Left colon (tissue), 2 donors: ENCODE measurements at regions not wholly inside any gene's neighbourhood (a gene's known extent, or its start where the extent isn't known, plus 50 kb on each side); places are given as distances from the start of the nearest gene placed in this dataset.
A peak's percentile ranks its signal among the peaks of the same experiment; 100 is the strongest.
"Not testable (repeated sequence)": the region's sequence is repeated elsewhere in the genome, so short reads cannot be mapped to it uniquely, and the experiment has no call there.

ENCODE experiments used
- ATAC-seq: fragments of 200-7000 bp; cut with Tn5 transposase; one replicate; pipeline ENCODE4 v1.9.1; 2020; ENCODE audit warnings: mild to moderate bottlenecking, moderate library complexity
- DNase-seq, 2 donors: peaks; one replicate each; pipeline ENCODE4 v3.0.0-alpha.2; 2020
- intact Hi-C, 2 donors: fragments of 100-400 bp; cut with DNase I in 1 of 2; cut with micrococcal nuclease in 1 of 2; formaldehyde crosslinking; loops; one replicate each; pipeline versions ENCODE4 v1.11.2 to v1.14.0; 2022; cut with DNase I, micrococcal nuclease
- donor health status: DM: no; HTN: no; CAD: no.
- donor health status: DM: yes; HTN: yes; CAD: no.

DNA sequence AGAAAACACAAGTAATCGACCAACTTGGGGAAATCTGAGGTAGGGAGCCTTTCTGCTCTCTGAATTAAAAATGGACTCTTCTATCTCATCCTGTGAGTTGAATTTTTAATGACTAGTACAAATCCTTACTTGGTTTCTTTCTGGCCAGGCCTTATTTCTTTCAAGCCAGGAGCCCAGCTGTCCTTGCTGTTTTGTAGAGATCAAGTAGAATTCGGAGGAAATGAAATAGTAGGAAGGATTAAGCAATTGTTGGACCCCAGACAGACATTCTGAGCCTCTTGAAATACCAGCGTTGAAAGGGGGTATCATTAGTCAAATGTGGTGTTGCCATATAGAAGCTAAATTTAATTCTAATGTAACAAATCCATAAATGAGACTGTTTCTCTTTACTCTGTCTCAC, 53.7 kb upstream of the SMIM15 start:
- DNase-seq, result no peak
- intact Hi-C loops, result no loop called here
- ATAC-seq, result no peak

DNA sequence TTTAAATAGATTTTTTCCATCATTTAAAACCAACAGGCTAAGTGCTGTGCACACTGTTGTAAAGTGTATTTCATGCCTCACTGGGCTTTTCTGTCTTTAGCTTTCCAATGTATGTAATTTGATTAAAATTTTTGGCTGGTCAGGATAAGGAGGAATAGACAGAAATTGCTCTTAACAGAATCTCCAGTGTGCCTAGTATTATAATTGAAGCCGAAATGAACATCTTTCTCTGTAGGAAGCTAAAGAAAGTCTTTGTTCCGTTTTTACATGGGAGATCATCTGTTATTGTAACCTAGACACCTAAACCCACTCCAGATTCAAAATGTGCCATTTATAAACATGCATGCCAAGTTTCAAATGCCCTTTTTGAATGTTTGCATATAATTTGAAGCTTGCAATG, 54.5 kb upstream of the SMIM15 start:
- no peak for ATAC-seq

GRCh38 chr5:61217214-61217613, 54.9 kb upstream of the SMIM15 start:
- no peak for ATAC-seq
- intact Hi-C loops, result no loop called here
- DNase-seq, result no peak

More for the DNA sequence above, 54.5 kb upstream of the SMIM15 start:
- no peak for DNase-seq
- intact Hi-C loops, result no loop called here

DNA sequence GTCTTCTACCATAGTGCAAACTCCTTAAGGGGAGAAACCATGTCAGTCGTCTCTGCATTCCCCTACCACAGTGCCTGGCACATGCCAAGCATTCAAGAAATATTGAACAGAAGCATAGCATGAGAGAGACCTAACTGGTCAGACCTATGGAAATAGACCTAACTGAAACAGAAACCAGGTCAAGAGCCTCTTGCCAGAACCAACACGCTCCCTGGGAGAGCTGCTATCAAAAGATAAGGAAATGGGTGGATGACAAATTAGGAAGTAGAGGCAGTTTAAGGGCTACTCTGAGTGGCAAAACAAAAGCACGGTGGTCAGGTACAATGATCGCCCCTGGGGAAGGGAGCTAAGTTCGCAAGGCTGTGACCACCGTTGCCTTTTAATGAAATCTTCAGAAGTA, 66.0 kb upstream of the SMIM15 start:
- intact Hi-C loops, result no loop called here
- DNase-seq (no peak), ATAC-seq (no peak)

DNA sequence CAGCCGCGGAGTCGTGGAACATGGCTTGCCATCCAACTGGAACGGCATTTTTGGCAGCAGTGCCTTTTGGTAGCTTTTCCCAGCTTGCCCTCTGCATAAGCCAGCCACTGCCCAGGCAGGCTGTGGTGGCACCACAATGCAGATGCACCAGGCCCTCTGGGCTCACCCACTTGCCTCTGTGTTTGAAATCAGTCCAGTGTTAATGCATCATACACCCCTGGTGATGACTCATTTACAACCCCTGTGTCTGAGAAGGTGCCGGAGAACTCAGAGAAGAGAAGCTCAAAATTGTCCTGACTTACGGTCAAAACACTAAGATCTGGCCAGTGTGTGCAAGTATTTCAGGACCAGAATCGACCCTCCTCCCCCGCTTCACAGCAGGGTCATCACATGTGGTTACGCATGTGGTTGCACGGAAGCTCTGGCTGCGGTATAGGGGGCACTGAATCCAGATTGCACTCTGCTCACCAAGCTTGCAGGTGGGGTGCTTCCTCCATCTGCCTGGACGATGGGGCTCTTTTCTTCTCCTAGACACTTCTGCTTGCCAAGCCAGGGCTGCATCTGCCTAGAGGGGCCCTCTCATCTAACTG, 66.5 kb upstream of the SMIM15 start:
- intact Hi-C loops, result no loop called here
- peak; percentile 37 for ATAC-seq
- DNase-seq, result no peak

DNA sequence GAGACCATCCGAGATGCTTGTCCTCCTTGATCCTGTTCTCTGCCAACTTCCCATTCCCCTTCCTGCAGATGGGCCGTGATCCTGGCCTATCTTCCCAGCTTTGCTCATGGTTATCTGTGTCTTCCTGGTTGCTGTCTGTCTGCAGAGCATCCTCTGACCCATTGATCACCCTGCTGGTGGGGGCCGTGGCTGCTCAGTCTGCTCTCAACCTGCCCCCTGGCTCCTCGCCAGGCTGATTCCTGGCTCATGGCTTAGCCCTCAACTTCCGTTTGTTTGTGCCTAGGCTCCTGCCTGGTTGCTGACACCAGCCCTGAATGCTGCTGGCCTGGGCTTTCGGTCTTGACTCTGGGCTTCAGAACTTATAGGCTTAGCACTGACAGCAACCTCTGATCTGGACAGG, 67.1 kb upstream of the SMIM15 start:
- intact Hi-C loops, result no loop called here
- no peak for ATAC-seq

DNA sequence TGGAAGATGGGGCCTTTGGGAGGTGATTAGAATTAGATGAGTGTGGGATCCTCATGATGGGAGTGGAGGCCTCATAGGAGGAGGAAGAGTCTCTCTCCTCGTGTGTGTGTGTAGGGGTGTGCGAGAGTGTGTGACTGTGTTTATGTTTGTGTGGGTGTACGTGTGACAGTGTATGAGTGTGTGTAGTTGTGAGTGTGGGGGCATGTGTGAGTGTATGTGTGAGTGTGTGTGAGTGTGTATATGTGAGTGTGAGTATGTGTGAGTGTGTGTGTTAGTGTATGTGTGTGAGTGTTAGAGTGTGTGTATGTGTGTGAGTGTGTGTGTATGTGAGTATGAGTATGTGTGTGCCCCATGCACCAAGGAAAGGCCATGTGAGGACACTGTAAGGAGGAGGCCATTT, 68.2 kb upstream of the SMIM15 start:
- DNase-seq, result no peak
- intact Hi-C loops, result no loop called here
- ATAC-seq, result no peak

More for the DNA sequence above, 67.1 kb upstream of the SMIM15 start:
- no peak for DNase-seq

DNA sequence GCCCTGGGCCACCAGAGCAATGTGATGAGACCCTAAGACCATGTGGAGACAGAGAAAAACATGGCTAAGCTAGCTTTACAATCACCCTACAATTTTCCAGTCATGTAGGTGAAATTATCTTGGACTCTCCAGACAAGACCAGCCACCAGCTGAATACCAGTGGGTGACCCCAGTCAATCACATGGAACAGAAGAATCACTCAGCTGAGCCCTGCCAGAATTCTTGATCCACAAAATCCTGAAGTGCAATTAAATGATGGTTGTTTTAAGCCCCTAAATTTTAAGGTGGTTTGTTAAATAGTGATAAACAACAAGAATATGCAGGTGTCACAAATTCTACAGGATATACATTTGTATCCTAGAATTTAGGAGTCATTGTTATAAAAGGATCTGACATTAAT, 69.5 kb upstream of the SMIM15 start:
- intact Hi-C loops, result no loop called here
- ATAC-seq (no peak), DNase-seq (no peak)

GRCh38 chr5:61232490-61233050, 70.3 kb upstream of the SMIM15 start:
- intact Hi-C loops, result no loop called here
- ATAC-seq (no peak), DNase-seq (no peak)

- ATAC-seq (no peak), DNase-seq (no peak)
- intact Hi-C loops, result no loop called here
These were observed 71.8 kb upstream of the SMIM15 start for GRCh38 chr5:61234019-61234418.

- intact Hi-C loops, DNase-seq, ATAC-seq: not testable (repeated sequence)
These were observed 74.4 kb upstream of the SMIM15 start for GRCh38 chr5:61236715-61237114.

- peak; percentile 75 for ATAC-seq
- intact Hi-C loops, result no loop called here
- DNase-seq, result peak; percentile 27 to 36
These were observed 83.2 kb upstream of the SMIM15 start for GRCh38 chr5:61245486-61245885.

- intact Hi-C loops, result no loop called here
- ATAC-seq, result peak; percentile 97
- DNase-seq, result peak; percentile 43 to 68
These were observed 83.7 kb upstream of the SMIM15 start for GRCh38 chr5:61245936-61246335.

GRCh38 chr5:61246768-61247307, 84.6 kb upstream of the SMIM15 start:
- no peak for ATAC-seq
- intact Hi-C loops, result no loop called here
- DNase-seq, result no peak

DNA sequence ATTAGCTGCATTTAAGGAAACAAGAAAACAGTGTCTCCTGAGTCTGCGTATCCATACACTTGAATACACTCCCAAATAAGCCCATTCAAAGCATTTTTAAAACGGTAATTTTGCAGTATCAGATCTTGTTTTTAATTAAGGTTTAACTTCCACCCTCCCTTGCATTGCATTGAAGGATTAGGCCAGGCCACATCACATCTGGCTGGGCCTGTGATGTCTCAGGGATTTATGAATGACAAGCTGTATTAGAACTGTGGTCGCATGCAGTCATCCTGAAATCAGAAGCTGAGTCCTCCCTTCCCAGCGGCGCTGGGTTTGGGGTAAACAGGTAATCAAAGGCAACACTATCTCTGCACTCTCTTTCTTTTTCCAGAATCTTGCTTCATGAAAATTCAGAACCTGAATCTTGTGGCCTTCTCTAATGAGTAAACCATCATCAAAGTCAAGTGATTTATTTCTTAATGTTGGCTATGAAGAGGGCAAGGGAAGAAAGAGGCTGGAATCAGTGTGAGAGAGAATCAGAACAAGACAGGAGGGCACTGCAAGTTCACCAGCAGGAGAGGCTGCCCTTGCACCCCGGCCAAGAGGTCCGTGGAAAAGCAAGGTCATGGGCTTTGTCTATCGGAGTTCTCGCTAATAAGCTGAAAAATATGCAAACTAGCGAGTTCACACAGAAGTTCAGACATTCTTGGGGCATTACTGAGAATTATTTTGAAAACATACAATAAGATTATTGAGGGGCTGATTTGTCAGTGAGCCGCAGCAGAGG, 80.0 kb upstream of the ZSWIM6 start:
- DNase-seq, result no peak
- intact Hi-C loops, result no loop called here
- ATAC-seq, result no peak

DNA sequence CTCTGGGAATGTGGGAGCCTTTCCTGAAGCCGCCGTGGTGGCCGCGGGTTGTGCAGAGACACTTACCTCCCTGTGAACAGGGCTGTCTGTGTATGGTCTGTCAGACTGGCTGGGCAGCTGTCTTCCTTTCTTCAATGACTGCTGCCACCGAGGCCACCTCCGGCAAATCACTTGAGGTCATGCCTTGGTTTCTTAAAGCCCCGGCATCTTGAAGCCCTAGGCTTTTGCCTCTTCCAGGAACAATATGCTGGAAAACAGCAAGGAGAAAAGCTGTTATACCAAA, 79.5 kb upstream of the ZSWIM6 start:
- ATAC-seq, result no peak
- intact Hi-C loops, result no loop called here

DNA sequence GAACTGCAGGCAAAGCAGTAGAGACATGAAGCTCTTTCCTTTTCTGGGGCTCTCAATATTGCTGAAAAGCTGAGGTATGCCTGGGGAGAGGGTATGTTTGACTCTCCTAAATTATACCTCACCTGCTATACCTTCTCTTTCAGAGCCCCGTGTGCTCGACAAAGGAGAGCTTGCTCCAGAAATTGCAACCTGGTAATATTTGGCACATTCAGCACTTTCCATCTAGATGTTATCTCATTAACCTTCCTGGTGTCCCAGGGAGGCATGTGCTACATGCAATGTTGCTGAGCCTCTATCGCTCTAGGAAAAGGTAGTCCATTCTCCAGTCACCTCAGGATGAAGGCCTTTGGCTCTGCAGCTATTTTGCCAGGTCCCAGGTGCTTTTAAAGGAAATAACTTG, 78.5 kb upstream of the ZSWIM6 start:
- ATAC-seq (no peak), DNase-seq (no peak)
- intact Hi-C loops, result no loop called here

More for the DNA sequence above, 79.5 kb upstream of the ZSWIM6 start:
- DNase-seq, result no peak

DNA sequence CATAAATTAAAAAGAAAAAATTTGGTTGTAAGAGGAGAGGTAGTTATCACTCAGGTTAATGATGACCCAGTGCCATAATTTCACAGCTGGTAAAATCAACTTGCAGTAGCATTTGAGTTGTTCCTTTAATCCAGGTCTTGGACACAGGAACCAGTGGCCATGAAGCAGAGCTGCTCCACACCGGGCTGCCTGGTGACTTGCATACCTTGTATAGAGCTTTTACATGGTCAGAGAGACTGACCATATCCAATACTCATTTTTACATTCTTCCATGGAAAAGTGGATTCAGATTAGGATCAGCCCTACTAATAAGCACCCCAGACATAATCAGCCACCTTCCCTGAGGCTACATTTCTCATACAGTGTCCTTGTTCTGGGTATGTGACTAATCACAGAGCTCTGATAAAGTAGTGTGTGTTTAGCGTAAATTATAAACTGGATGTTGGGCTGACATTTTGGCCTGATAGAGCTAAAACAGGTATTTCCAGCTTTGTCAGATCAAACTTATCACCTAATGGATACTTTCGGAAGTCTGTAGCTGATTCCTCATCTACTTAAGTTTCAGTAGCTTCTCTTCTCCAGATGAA, 77.0 kb upstream of the ZSWIM6 start:
- DNase-seq (no peak), ATAC-seq (peak; percentile 13)
- intact Hi-C loops, result no loop called here

- peak; percentile 86 to 88 for DNase-seq
- intact Hi-C loops, result no loop called here
These were observed 75.6 kb upstream of the ZSWIM6 start for GRCh38 chr5:61256474-61256873.

DNA sequence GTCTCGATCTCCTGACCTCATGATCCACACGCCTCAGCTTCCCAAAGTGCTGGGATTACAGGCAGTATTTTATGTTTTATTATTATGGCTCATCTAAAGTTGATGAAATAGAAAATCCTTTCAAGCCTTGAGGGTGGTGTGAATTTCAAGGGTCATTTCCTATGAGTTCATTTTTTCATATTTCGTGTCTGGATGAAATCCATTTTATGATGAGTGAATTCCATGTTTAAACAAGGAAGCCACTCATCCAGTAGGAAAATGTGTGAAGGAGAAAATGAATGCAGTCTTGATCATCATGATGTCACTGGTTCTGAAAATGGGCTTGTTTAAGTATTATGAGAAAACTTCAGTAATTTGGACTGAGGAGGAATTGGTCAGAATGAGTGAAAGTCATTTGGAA, 74.6 kb upstream of the ZSWIM6 start:
- no peak for DNase-seq

More at GRCh38 chr5:61256474-61256873, 75.6 kb upstream of the ZSWIM6 start:
- ATAC-seq, result peak; percentile 97

More for the DNA sequence above, 74.6 kb upstream of the ZSWIM6 start:
- intact Hi-C loops, result no loop called here
- ATAC-seq, result no peak
